Hematopoietic multipotent progenitor cell treated with erythropoietin and hydrocortisone succinate and interleukin-3 and kit ligand, for 4 days (in vitro differentiated cells): ENCODE measurements at regions not wholly inside any gene's neighbourhood (a gene's known extent, or its start where the extent isn't known, plus 50 kb on each side); places are given as distances from the start of the nearest gene placed in this dataset.
"Not testable (repeated sequence)": the region's sequence is repeated elsewhere in the genome, so short reads cannot be mapped to it uniquely, and the experiment has no call there.

Experiments
- DNase-seq: peaks from one replicate; pipeline ENCODE4 v3.0.0-alpha.2; 2015

- no peak for DNase-seq
Measured at GRCh38 chr2:138066139-138066806, 102.0 kb downstream of the HNMT start.

- no peak for DNase-seq
Measured at GRCh38 chr2:138066841-138067240, 102.6 kb downstream of the HNMT start.

GRCh38 chr2:138068669-138069068, 104.4 kb downstream of the HNMT start:
- DNase-seq = not testable (repeated sequence)

- not testable (repeated sequence) for DNase-seq
Measured at GRCh38 chr2:138071042-138071719, 106.9 kb downstream of the HNMT start.

GRCh38 chr2:138071720-138072719, 107.7 kb downstream of the HNMT start:
- no peak for DNase-seq

GRCh38 chr2:138078153-138078552, 113.9 kb downstream of the HNMT start:
- DNase-seq = no peak

GRCh38 chr2:138079976-138080375, 115.7 kb downstream of the HNMT start:
- no peak for DNase-seq

GRCh38 chr2:138081225-138082073, 117.2 kb downstream of the HNMT start:
- DNase-seq = no peak

- DNase-seq = no peak
Measured at GRCh38 chr2:138084206-138084605, 119.9 kb downstream of the HNMT start.

- not testable (repeated sequence) for DNase-seq
Measured at GRCh38 chr2:138085441-138085840, 121.2 kb downstream of the HNMT start.

GRCh38 chr2:138086576-138086975, 122.3 kb downstream of the HNMT start:
- DNase-seq = no peak

- DNase-seq = peak; percentile 13
Measured at GRCh38 chr2:138087751-138088593, 123.7 kb downstream of the HNMT start.

GRCh38 chr2:138090330-138090729, 126.1 kb downstream of the HNMT start:
- peak; percentile 81 for DNase-seq

GRCh38 chr2:138093455-138093854, 129.2 kb downstream of the HNMT start:
- DNase-seq = no peak

- DNase-seq = no peak
Measured at GRCh38 chr2:138094031-138094430, 129.8 kb downstream of the HNMT start.

GRCh38 chr2:138095336-138095735, 131.1 kb downstream of the HNMT start:
- no peak for DNase-seq

- DNase-seq = not testable (repeated sequence)
Measured at GRCh38 chr2:138099288-138099687, 135.0 kb downstream of the HNMT start.

- no peak for DNase-seq
Measured at GRCh38 chr2:138101718-138102117, 137.4 kb downstream of the HNMT start.

GRCh38 chr2:138102664-138103063, 138.4 kb downstream of the HNMT start:
- DNase-seq = no peak

GRCh38 chr2:138103156-138103555, 138.9 kb downstream of the HNMT start:
- DNase-seq = no peak

- DNase-seq = no peak
Measured at GRCh38 chr2:138104071-138104470, 139.8 kb downstream of the HNMT start.
